ENCODE measurements at regions not wholly inside any gene's neighbourhood (a gene's known extent, or its start where the extent isn't known, plus 50 kb on each side); places are given as distances from the start of the nearest gene placed in this dataset.

DNA sequence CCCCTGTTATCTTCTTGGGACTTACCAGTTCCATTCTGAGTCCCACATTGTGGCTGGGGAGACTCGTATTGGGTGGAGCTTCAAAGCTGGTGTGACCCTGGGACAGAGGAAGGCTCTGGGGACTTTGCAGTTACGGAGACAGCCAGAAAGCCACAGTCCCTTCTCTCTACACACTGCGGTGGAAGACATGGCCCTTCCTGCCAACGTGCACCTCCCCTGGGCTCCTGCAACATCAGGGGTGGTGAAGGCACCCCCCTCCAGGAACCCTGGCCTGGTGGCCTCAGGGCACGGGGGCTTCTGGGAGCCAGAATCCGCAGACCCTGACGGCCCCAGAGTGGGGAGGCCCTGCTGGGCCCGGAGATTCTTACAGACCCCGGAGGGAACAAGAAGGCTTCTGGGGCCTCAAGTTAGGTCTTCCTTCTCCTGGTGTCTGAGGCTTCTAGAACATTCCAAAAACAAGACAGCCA lies 113.0 kb downstream of the SIK1 start:
- no peak for TF ChIP-seq EP300 (IDR thresholded peaks at IDR 0.05)
- no peak for TF ChIP-seq POLR2AphosphoS5 (IDR thresholded peaks at IDR 0.05)
- TF ChIP-seq, protein P1, sequence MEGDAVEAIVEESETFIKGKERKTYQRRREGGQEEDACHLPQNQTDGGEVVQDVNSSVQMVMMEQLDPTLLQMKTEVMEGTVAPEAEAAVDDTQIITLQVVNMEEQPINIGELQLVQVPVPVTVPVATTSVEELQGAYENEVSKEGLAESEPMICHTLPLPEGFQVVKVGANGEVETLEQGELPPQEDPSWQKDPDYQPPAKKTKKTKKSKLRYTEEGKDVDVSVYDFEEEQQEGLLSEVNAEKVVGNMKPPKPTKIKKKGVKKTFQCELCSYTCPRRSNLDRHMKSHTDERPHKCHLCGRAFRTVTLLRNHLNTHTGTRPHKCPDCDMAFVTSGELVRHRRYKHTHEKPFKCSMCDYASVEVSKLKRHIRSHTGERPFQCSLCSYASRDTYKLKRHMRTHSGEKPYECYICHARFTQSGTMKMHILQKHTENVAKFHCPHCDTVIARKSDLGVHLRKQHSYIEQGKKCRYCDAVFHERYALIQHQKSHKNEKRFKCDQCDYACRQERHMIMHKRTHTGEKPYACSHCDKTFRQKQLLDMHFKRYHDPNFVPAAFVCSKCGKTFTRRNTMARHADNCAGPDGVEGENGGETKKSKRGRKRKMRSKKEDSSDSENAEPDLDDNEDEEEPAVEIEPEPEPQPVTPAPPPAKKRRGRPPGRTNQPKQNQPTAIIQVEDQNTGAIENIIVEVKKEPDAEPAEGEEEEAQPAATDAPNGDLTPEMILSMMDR (IDR thresholded peaks at IDR 0.05) = no peak
- no peak for TF ChIP-seq POLR2A (IDR thresholded peaks at IDR 0.05)
